ENCODE measurements at regions not wholly inside any gene's neighbourhood (a gene's known extent, or its start where the extent isn't known, plus 50 kb on each side); places are given as distances from the start of the nearest gene placed in this dataset.

GRCh38 chr13:76745261-76746200 is 140.7 kb downstream of the KCTD12 start:
- DNase-seq: no peak

GRCh38 chr13:76741624-76742023 is 144.6 kb downstream of the KCTD12 start:
- DNase-seq: no peak

- no peak for DNase-seq
These were observed 145.2 kb downstream of the KCTD12 start for GRCh38 chr13:76741046-76741445.

GRCh38 chr13:76738616-76739015 is 147.6 kb downstream of the KCTD12 start:
- DNase-seq: no peak

GRCh38 chr13:76737526-76737925 is 148.7 kb downstream of the KCTD12 start:
- no peak for DNase-seq

- DNase-seq: no peak
These were observed 150.6 kb downstream of the KCTD12 start for GRCh38 chr13:76735641-76736040.

GRCh38 chr13:76733671-76734070 is 152.5 kb downstream of the KCTD12 start:
- DNase-seq: no peak

GRCh38 chr13:76732367-76732766 is 153.8 kb downstream of the KCTD12 start:
- DNase-seq: no peak

- no peak for DNase-seq
These were observed 156.0 kb downstream of the KCTD12 start for GRCh38 chr13:76730220-76730619.

GRCh38 chr13:76729691-76730090 is 156.5 kb downstream of the KCTD12 start:
- no peak for DNase-seq

- DNase-seq: no peak
These were observed 160.3 kb downstream of the KCTD12 start for GRCh38 chr13:76725896-76726295.

- DNase-seq: no peak
These were observed 161.0 kb downstream of the KCTD12 start for GRCh38 chr13:76725211-76725610.

- DNase-seq: no peak
These were observed 161.8 kb downstream of the KCTD12 start for GRCh38 chr13:76724421-76724820.

- DNase-seq: no peak
These were observed 162.5 kb downstream of the KCTD12 start for GRCh38 chr13:76723551-76724232.

GRCh38 chr13:76722782-76723181 is 163.4 kb downstream of the KCTD12 start:
- no peak for DNase-seq

GRCh38 chr13:76720821-76721220 is 165.4 kb downstream of the KCTD12 start:
- no peak for DNase-seq

- DNase-seq: no peak
These were observed 165.8 kb downstream of the KCTD12 start for GRCh38 chr13:76720416-76720815.

- DNase-seq: no peak
These were observed 166.2 kb downstream of the KCTD12 start for GRCh38 chr13:76719955-76720354.

GRCh38 chr13:76717092-76717491 is 169.1 kb downstream of the KCTD12 start:
- DNase-seq: no peak

- no peak for DNase-seq
These were observed 170.6 kb downstream of the KCTD12 start for GRCh38 chr13:76715621-76716020.

GRCh38 chr13:76715075-76715474 is 171.1 kb downstream of the KCTD12 start:
- DNase-seq: no peak

GRCh38 chr13:76713280-76713679 is 172.9 kb downstream of the KCTD12 start:
- no peak for DNase-seq

GRCh38 chr13:76711550-76712182 is 174.5 kb downstream of the KCTD12 start:
- DNase-seq: no peak

- no peak for DNase-seq
These were observed 176.4 kb downstream of the KCTD12 start for GRCh38 chr13:76709851-76710250.

Measured in NCI-H774 (cell line).